DOHH2 (cell line): ENCODE measurements at regions not wholly inside any gene's neighbourhood (a gene's known extent, or its start where the extent isn't known, plus 50 kb on each side); places are given as distances from the start of the nearest gene placed in this dataset.

Source experiments
- H3F3A ChIP-seq: fragments of 200-600 bp; sonication (generic), shearing (Covaris generic); 2 replicates; pipeline ENCODE4 v1.6.0; 2016; ENCODE audit warnings: antibody characterized with exemption, mild to moderate bottlenecking; ENCODE audit not compliant: control insufficient read depth, insufficient read depth
- H3K27ac ChIP-seq: fragments of 200-600 bp; sonication (generic); 2 replicates; pipeline ENCODE4 v1.5.1; 2014; ENCODE audit warnings: low read depth, mild to moderate bottlenecking, low read length, moderate library complexity
- H3K27me3 ChIP-seq: fragments of 200-600 bp; sonication (generic); 2 replicates; pipeline ENCODE4 v1.6.1; 2014; ENCODE audit warnings: mild to moderate bottlenecking, low read length, mixed read lengths; ENCODE audit not compliant: control insufficient read depth
- H3K36me3 ChIP-seq: fragments of 200-600 bp; sonication (generic); 2 replicates; pipeline ENCODE4 v1.6.1; 2014; ENCODE audit warnings: mild to moderate bottlenecking, low read length, moderate library complexity, mixed read lengths; ENCODE audit not compliant: control insufficient read depth
- H3K4me1 ChIP-seq: fragments of 200-600 bp; sonication (generic); 2 replicates; pipeline ENCODE4 v1.6.1; 2014; ENCODE audit warnings: mild to moderate bottlenecking, low read length, mixed read lengths; ENCODE audit not compliant: control insufficient read depth
- H3K4me2 ChIP-seq: fragments of 200-600 bp; sonication (generic); 2 replicates; pipeline ENCODE4 v1.6.0; 2014; ENCODE audit warnings: mild to moderate bottlenecking, low read length, moderate library complexity
- H3K4me3 ChIP-seq: fragments of 200-600 bp; sonication (generic); 2 replicates; pipeline ENCODE4 v1.5.1; 2014; ENCODE audit warnings: mild to moderate bottlenecking, low read length, mixed read lengths
- H3K79me2 ChIP-seq: fragments of 200-600 bp; sonication (generic); 2 replicates; pipeline ENCODE4 v1.6.1; 2014; ENCODE audit warnings: mild to moderate bottlenecking, low read length, mixed read lengths; ENCODE audit not compliant: control insufficient read depth
- H3K9me2 ChIP-seq: fragments of 200-600 bp; sonication (generic); replicated peaks from 2 replicates; pipeline ENCODE4 v1.6.1; 2014; ENCODE audit warnings: mild to moderate bottlenecking, low read length, mixed read lengths; ENCODE audit not compliant: control insufficient read depth
- H3K9me3 ChIP-seq: fragments of 200-600 bp; sonication (generic); 2 replicates; pipeline ENCODE4 v1.6.1; 2014; ENCODE audit warnings: antibody characterized with exemption, low read length, mixed read lengths; ENCODE audit not compliant: control insufficient read depth, insufficient read depth
- H4K20me1 ChIP-seq: fragments of 200-600 bp; sonication (generic); 2 replicates; pipeline ENCODE4 v1.6.0; 2014; ENCODE audit warnings: low read depth, mild to moderate bottlenecking, antibody characterized with exemption, low read length, moderate library complexity; ENCODE audit not compliant: control insufficient read depth, insufficient read depth
- EZH2phosphoT487 ChIP-seq: fragments of 200-600 bp; sonication (generic); IDR thresholded peaks from 2 replicates; pipeline ENCODE4 v1.6.1; 2017; ENCODE audit warnings: borderline replicate concordance, mild to moderate bottlenecking, antibody characterized with exemption, low read length, moderate library complexity, mixed read lengths
- TF ChIP-seq, protein P1 (sequence below): fragments of 200-600 bp; sonication (generic); IDR thresholded peaks from one replicate; pipeline ENCODE4 v1.5.1; 2014; ENCODE audit warnings: antibody characterized with exemption, mild to moderate bottlenecking, low read depth, low read length; ENCODE audit not compliant: poor library complexity, severe bottlenecking

- TF ChIP-seq, protein P1, sequence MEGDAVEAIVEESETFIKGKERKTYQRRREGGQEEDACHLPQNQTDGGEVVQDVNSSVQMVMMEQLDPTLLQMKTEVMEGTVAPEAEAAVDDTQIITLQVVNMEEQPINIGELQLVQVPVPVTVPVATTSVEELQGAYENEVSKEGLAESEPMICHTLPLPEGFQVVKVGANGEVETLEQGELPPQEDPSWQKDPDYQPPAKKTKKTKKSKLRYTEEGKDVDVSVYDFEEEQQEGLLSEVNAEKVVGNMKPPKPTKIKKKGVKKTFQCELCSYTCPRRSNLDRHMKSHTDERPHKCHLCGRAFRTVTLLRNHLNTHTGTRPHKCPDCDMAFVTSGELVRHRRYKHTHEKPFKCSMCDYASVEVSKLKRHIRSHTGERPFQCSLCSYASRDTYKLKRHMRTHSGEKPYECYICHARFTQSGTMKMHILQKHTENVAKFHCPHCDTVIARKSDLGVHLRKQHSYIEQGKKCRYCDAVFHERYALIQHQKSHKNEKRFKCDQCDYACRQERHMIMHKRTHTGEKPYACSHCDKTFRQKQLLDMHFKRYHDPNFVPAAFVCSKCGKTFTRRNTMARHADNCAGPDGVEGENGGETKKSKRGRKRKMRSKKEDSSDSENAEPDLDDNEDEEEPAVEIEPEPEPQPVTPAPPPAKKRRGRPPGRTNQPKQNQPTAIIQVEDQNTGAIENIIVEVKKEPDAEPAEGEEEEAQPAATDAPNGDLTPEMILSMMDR: no peak
- no peak for TF ChIP-seq EZH2phosphoT487
- Histone ChIP-seq H3K27ac (no peak overlapping the region), H3K9me3 (no peaks in the 10 kb centered on the region), H4K20me1 (no peaks in the 10 kb centered on the region), H3K4me2 (no peak overlapping the region), H3K27me3 (no peaks in the 10 kb centered on the region), H3K4me1 (no peaks in the 10 kb centered on the region), H3K4me3 (no peak overlapping the region), H3K9me2 (no peaks in the 10 kb centered on the region), H3F3A (no peaks in the 10 kb centered on the region), H3K36me3 (no peaks in the 10 kb centered on the region), H3K79me2 (no peaks in the 10 kb centered on the region)
Observed at GRCh38 chr5:109935833-109936490, 246.2 kb downstream of the MAN2A1 start.

GRCh38 chr5:109936996-109937395 is 247.3 kb downstream of the MAN2A1 start:
- Histone ChIP-seq H3K27me3 (no peaks in the 10 kb centered on the region), H4K20me1 (no peaks in the 10 kb centered on the region), H3K4me3 (no peak overlapping the region), H3K9me3 (no peaks in the 10 kb centered on the region), H3K79me2 (no peaks in the 10 kb centered on the region), H3K4me2 (no peak overlapping the region), H3K9me2 (no peaks in the 10 kb centered on the region), H3F3A (no peaks in the 10 kb centered on the region), H3K4me1 (no peaks in the 10 kb centered on the region), H3K36me3 (no peaks in the 10 kb centered on the region), H3K27ac (no peak overlapping the region)
- TF ChIP-seq, protein P1: no peak
- TF ChIP-seq EZH2phosphoT487: no peak

DNA sequence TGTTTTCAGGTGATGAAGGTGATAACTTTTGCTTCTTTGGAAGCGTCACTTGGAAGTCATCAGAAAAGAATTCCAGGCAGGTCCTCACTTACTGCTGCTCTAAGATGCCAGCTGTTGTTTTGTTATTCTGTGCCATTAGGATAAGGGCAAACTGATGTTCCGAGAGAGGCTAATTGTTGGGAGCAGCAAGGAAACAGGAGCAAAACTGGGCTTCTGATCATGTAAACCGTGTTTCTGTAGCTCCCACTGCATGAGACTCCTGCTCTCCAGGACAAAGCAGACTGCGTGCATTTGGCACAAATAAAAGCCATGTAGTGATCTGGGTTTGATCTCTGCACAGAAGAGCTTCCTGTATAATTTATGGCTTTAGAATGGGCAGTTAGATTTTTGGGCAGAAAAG is 248.2 kb downstream of the MAN2A1 start:
- Histone ChIP-seq H3F3A (no peaks in the 10 kb centered on the region), H3K9me2 (no peaks in the 10 kb centered on the region), H4K20me1 (no peaks in the 10 kb centered on the region), H3K27me3 (no peaks in the 10 kb centered on the region), H3K4me1 (no peaks in the 10 kb centered on the region), H3K36me3 (no peaks in the 10 kb centered on the region), H3K4me2 (no peak overlapping the region), H3K79me2 (no peaks in the 10 kb centered on the region), H3K4me3 (no peak overlapping the region), H3K9me3 (no peaks in the 10 kb centered on the region), H3K27ac (no peak overlapping the region)
- TF ChIP-seq, protein P1: no peak

DNA sequence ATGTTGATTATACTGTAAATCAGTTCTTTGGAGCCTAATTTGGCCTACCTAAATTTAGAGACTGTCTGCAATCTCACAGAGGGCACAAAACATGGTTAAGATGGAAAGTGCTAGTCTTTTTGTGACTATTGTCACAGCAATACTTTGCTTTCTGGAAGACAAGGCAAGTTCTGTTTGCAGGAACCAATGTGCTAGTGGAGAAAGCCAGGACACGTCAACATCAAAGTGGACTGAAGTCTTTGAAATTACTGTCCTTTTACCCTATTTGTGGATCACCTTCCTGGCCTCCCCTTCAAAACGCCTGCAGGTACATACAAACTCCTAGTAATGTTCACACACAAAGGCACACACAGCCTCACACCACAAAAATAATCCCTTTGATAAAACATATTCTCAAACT is 248.7 kb downstream of the MAN2A1 start:
- H3K4me1 ChIP-seq: no peaks in the 10 kb centered on the region
- TF ChIP-seq, protein P1: no peak
- TF ChIP-seq EZH2phosphoT487: no peak

More for the DNA sequence above, 248.7 kb downstream of the MAN2A1 start:
- H3K36me3 ChIP-seq: no peaks in the 10 kb centered on the region
- H3K4me2 ChIP-seq: no peak overlapping the region
- H3K27me3 ChIP-seq: no peaks in the 10 kb centered on the region
- no peak overlapping the region for H3K4me3 ChIP-seq
- H3F3A ChIP-seq: no peaks in the 10 kb centered on the region
- no peaks in the 10 kb centered on the region for H3K9me3 ChIP-seq
- no peak overlapping the region for H3K27ac ChIP-seq
- no peaks in the 10 kb centered on the region for H3K9me2 ChIP-seq
- no peaks in the 10 kb centered on the region for H3K79me2 ChIP-seq
- H4K20me1 ChIP-seq: no peaks in the 10 kb centered on the region
